ENCODE measurements at regions not wholly inside any gene's neighbourhood (a gene's known extent, or its start where the extent isn't known, plus 50 kb on each side); places are given as distances from the start of the nearest gene placed in this dataset.
A peak's percentile ranks its signal among the peaks of the same experiment; 100 is the strongest.

DNA sequence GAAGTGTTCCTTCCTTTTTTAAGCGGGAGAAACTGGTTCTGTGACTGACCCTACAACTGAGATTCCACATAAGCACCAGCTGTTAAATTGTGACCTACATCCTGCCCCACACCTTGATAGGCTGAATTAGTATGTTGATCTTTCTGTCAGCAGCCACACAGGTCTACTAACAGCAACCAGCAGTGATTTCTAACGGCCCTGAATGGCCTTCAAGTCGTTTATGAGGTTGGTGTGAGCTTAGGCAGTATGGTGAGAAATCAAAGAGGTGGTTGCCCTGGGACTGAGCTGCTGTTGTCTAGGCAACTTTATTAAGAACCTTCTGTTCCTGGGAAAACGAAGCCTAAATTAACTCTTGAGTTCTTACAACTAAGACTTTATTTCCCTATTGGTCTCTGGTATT lies 197.2 kb upstream of the FSHR start:
- TF ChIP-seq, protein P1, sequence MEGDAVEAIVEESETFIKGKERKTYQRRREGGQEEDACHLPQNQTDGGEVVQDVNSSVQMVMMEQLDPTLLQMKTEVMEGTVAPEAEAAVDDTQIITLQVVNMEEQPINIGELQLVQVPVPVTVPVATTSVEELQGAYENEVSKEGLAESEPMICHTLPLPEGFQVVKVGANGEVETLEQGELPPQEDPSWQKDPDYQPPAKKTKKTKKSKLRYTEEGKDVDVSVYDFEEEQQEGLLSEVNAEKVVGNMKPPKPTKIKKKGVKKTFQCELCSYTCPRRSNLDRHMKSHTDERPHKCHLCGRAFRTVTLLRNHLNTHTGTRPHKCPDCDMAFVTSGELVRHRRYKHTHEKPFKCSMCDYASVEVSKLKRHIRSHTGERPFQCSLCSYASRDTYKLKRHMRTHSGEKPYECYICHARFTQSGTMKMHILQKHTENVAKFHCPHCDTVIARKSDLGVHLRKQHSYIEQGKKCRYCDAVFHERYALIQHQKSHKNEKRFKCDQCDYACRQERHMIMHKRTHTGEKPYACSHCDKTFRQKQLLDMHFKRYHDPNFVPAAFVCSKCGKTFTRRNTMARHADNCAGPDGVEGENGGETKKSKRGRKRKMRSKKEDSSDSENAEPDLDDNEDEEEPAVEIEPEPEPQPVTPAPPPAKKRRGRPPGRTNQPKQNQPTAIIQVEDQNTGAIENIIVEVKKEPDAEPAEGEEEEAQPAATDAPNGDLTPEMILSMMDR (conservative IDR thresholded peaks at IDR 0.05): no peak
- H3K27ac ChIP-seq: no peak overlapping the region

DNA sequence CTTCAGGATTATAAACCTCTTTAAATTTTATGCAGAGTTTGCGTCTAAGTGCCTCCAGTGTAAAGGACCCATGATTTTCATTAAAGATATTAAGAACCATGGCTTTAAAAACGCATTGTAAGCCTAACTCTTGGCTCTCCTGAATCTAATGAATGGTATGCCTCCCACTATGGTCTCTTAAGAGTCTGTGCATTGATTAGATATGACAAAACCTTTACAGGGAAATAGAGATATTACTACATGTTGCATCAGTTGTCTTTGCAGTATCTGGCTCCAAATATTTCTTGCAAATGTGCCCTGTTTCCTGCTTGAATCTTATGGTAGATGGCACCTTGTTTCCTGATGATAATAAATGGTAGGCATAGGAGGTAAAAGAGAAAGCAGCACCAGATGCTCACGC lies 189.3 kb upstream of the FSHR start:
- no peak overlapping the region for H3K27ac ChIP-seq
- TF ChIP-seq, protein P1 (conservative IDR thresholded peaks at IDR 0.05): no peak

DNA sequence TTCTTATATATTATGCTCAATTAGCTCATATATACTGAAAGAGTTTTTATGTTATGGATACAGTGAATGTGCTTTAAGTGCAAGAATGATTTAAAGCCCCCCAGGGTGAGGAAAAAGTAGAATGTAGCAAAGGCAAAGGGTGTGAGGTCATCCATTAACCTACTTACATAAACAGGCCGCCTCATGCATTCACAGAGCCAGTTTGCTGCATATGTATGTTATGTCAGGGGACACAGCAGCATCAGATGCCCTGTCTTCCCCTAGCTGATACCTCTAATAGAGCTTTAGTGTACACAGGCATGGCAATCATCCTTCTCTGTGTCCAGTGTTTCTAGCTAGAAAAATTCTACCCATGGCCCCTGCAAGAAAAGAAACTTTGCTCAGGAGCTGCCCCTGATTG lies 187.8 kb upstream of the FSHR start:
- TF ChIP-seq, protein P1 (conservative IDR thresholded peaks at IDR 0.05): no peak
- no peak overlapping the region for H3K27ac ChIP-seq

DNA sequence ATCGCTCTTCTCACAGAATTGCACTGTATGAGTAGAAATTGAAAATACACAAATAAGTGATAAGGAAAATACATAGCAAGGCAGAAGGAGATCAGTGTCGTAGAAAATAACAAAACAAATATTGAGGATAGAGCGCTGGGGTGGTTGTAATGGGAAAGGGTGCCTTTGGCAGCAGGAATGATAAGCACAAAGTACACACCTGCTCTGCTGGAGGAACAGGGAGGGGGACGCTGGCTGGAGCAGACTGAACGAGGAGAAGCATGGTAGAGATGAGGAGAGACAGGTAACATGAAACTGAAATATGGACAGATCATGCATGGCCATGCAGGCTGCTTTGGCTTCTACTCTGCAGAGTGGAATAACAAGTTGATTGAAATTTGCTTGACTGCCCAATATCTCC lies 181.2 kb upstream of the FSHR start:
- no peak overlapping the region for H3K27ac ChIP-seq
- TF ChIP-seq, protein P1 (conservative IDR thresholded peaks at IDR 0.05): no peak

DNA sequence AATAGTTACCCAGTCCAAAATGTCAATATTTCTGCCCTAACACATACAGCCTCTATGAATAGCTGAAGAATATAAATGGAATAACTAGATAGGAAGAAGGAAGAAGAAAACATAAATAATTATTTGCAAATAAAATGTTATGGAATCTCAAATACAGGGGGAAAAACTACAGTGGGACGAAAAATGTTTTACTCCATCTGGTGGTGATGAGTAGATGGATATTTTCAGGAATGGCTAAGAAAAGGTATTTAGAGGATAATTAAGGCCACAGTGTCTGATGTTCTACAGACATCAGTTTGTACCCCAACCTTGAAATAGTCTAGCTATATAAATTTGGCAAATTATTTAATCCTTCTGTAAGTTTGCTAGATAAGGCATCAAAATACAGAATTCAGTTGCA lies 178.1 kb upstream of the FSHR start:
- TF ChIP-seq, protein P1 (conservative IDR thresholded peaks at IDR 0.05): peak; percentile 32; the same call in 1 of the 2 replicates
- H3K27ac ChIP-seq: no peak overlapping the region

DNA sequence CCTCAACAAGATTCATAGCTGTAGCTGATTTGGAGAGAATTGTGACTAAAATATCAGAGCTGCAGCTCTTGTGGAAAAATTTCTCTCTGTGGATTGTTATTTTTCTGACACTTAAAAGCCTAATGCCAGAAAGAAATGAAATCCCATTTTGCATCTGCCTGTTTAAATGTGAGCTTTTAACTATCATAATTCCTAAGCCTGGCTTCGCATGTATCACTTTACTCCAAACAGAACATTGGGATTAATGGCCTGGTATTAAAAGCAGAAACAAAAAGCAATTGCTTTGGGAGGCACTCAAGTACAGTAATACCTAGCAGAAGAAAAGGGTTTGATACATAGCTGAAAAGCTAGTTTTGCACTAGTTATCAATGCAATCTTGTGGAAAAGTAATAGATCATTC lies 164.2 kb upstream of the FSHR start:
- no peak overlapping the region for H3K27ac ChIP-seq
- TF ChIP-seq, protein P1 (conservative IDR thresholded peaks at IDR 0.05): no peak

DNA sequence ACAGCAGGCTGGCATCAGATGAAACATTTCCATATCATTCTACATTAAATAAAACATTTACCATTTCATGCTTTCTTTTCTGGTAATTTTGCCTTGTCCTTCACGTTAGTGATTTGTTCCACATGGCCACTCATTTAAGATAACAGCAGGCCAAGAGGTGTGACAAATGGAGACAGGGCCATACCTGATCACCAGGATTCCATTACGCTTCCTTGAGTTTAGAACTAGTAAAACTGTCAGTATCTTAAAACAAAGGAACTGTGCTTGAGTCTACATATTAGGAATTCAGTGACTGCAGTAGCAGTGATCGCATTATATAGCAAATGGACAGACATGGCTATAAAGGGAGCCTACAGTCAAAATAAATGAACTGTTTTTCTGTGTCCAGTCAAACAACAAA lies 155.1 kb upstream of the FSHR start:
- no peak overlapping the region for H3K27ac ChIP-seq
- TF ChIP-seq, protein P1 (conservative IDR thresholded peaks at IDR 0.05): no peak

DNA sequence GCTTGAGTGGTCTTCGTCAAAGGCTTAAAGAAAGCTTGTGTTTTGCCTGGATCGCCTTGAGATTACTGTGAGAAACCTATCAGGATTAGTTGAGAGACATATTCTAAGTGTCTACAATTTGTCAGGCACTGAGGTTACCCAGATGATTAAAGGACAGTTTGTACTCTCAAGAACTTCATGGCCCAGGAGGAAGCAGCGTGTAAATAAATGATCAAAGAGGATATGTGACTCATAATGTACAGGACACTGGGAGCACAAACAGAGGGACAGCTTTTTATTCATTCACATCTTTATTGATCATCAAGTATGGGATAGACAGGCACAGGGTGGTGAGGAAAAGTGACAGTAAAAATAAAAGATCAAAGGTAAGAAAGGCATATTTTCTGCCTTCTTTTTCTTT lies 152.6 kb upstream of the FSHR start:
- TF ChIP-seq, protein P1 (conservative IDR thresholded peaks at IDR 0.05): no peak
- peak overlapping the region; percentile 83 for H3K27ac ChIP-seq

DNA sequence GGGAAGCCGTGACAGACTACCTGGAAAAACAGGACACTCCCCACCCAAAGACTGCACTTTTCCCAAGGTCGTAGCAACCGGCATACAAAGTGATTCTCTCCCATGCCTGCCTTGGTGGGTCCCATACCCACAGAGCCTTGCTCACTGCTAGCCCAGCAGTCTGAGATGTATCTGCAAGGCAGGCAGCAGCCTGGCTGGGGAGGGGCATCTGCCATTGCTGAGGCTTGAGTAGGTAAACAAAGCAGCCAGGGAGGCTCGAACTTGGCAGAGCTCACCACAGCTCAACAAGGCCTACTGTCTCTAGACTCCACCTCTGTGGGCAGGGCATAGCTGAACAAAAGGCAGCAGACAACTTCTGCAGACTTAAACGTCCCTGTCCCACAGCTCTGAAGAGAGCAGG lies 144.4 kb upstream of the FSHR start:
- peak overlapping the region; percentile 46 for H3K27ac ChIP-seq
